Eye (tissue), 1 donor: ENCODE measurements at regions not wholly inside any gene's neighbourhood (a gene's known extent, or its start where the extent isn't known, plus 50 kb on each side); places are given as distances from the start of the nearest gene placed in this dataset.
"Not testable (repeated sequence)": the region's sequence is repeated elsewhere in the genome, so short reads cannot be mapped to it uniquely, and the experiment has no call there.

Experiments
- DNase-seq: peaks from one replicate; pipeline ENCODE4 v3.0.0-alpha.2; 2015

DNA sequence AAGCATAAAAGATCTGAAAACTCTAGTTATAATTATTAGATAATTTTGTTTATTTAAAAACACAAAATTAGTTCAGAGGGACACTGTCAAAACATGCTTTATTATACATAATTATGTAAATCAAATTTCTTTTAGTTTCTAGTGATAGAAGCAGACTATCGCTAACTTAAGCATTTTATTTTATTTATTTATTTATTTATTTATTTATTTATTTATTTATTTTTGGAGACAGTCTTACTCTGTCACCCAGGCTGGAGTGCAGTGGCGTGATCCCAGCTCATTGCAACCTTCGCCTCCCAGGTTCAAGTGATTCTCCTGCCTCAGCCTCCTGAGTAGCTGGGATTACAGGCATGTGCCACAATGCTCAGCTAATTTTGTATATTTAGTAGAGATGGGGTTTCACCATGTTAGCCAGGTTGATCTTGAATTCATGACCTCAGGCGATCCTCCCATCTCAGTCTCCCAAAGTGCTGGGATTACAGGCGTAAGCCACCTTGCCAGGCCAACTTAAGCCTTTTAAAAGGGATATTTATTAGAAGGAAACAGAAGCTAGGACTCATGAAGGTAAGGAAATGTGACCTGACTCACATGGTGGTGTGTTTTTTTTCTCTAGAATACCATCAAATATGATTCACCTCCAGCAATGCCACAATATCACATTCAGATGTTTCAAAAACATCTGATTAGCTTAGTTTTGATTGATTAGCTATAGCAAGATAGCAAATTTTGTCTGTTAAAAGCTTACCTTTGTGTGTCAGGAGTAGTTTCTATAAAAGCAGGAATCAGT lies 1357.4 kb upstream of the ADGRL4 start:
- DNase-seq, result no peak

DNA sequence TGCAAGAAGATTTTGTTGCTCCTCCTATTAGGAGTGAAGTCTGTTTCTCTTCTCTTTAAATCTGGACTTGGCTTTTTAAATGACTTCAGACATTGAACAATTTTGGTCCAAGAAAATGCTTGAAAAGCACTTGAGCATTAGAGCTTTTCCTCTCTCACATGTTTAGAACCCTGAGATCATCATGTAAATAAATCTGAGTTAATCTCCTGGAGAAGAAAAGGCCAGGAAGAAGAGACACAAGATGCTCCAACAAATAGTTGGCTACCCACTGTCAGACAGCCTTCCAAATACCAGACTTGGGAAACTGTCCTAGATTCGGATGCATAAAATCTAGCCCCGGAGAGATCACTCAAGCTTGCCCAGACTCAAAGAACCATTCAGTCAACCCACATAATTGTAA lies 1353.1 kb upstream of the ADGRL4 start:
- DNase-seq, result peak; percentile 2

GRCh38 chr1:80349218-80349617 lies 1342.7 kb upstream of the ADGRL4 start:
- DNase-seq, result no peak

DNA sequence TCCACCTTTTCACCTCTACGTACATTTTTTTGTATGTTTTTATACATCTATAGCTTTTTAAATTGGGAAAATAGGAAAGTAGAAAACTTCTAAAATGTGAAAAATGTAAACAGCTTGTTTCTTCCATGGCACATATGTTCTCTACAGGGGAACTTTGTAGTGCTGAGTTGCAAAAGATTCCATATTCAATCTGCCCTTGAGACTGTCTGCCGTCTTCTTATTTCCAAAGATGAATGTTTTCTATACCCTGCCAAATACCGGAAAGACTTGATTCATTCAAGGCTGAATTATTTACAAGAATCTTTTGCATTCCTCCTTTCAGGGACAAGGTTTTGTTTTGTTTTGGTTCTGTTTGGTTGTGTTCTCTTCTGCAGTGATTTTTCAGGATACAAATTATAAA lies 1334.5 kb upstream of the ADGRL4 start:
- no peak for DNase-seq

GRCh38 chr1:80318108-80318507 lies 1311.6 kb upstream of the ADGRL4 start:
- DNase-seq, result no peak

GRCh38 chr1:80310703-80311245 lies 1304.2 kb upstream of the ADGRL4 start:
- DNase-seq, result no peak

DNA sequence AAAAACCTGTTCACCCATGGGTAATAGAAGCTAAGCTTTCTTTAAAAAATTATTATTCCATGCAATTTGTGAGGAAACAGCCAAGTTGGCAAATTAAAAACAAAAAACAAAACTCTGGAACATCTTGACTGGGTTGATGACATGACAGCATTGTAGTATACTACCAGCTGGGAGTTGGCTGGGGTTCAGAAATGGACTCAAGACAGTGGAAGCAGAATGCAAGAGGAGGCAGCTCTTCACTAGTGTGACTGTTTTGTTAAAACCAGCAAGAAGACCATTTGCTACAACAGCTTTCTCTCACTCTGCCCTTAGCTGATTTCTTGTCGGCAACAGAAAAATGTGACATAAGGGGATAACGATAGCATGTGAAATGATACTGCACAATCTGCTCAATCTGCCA lies 1298.9 kb upstream of the ADGRL4 start:
- DNase-seq, result no peak

- no peak for DNase-seq
Observed at GRCh38 chr1:80293818-80294217, 1287.3 kb upstream of the ADGRL4 start.

DNA sequence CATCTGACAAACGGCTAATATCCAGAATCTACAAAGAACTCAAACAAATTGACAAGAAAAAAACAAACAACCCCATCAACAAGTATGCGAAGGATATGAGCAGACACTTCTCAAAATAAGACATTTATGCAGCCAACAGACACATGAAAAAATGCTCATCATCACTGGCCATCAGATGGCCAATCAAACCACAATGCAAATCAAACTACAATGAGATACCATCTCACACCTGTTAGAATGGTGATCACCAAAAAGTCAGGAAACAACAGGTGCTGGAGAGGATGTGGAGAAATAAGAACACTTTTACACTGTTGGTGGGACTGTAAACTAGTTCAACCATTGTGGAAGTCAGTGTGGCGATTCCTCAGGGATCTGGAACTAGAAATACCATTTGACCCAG lies 1282.2 kb upstream of the ADGRL4 start:
- DNase-seq, result not testable (repeated sequence)

GRCh38 chr1:80282536-80282935 lies 1276.0 kb upstream of the ADGRL4 start:
- DNase-seq, result no peak

GRCh38 chr1:80278936-80279335 lies 1272.4 kb upstream of the ADGRL4 start:
- DNase-seq, result no peak

DNA sequence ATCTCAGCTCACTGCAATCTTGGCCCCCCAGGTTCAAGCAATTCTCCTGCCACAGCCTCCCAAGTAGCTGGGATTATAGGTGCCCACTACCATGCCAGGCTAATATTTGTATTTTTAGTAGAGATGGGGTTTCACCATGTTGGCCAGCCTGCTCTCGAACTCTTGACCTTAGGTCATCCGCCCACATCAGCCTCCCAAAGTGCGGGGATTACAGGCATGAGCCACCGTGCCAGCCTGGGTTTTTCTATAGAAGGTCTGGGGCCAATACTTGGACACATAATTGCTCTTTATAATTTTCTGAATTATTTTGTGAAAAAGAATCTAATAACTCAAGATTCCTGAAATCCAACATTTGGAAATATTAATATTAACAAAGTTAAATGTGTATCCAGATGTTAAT lies 1267.7 kb upstream of the ADGRL4 start:
- DNase-seq, result no peak

DNA sequence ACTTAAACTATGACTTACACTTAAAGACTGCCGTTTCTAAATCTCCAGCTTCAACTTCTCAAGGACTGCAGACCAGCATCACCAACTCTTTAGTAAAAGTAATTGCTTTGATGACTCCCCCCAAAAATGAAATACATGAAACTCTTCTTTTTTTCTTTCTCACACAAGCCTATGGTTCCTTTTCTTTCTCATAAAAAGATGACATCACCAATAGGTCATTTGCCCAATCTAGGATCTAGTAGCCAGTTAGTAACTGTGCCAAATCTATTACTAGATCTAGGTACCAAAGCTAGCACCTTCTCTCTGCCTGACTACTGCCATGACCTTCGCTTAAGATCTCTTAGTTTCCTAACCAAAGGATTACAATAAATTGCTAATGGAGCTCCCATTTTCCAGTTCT lies 1266.0 kb upstream of the ADGRL4 start:
- no peak for DNase-seq

DNA sequence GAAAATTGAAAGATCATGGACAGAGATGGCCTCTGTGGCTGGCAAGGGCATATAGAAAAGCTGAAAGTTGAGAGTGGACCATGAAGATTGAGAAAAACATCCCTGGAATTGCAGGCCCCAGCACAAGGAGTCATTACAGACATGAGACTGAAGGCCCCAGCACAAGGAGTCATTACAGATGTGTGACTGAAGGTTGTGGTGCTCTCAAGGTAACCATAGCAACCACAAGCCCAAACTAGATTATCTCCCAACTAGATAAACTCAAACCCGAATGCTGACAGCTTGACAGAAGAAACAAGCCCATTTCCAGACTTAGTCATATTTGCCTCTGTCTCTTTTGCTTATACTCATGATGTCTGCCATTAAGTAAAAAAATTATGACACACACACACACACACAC lies 1252.1 kb upstream of the ADGRL4 start:
- no peak for DNase-seq

DNA sequence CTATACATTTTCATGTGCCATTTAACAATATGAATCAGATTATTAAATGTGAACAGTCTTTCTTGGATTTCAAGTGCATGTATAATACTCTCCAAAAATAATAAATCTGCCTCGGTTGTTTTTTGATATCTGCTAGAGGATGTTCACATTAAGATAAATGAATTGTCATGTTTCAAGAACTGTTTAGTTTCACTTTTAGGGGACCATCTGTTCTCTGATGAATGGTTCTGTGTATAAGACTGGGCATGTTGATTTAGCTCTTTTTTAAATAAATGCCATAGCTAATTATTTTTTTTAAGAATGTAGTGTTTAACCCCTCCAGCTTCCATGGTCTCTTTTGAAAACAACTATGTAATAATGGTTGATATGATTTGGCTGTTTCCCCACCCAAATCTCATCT lies 1245.1 kb upstream of the ADGRL4 start:
- no peak for DNase-seq

DNA sequence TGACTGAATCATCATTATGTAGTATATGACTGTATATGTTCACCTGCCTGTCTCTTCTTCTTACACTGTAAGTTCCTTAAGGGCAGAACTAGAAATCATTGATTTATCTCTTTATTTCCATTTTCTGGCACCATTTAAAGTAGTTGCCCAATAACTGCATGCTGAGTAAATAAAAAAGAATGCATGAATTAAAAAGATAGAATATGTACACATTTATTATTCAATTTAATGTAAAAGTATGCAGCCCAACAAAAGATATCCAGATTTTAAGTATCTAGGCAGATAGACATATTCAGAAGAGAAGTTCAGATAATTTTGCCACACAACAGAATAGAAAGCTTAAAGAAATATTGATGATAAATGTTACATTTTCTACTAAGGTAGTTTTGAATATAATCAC lies 1244.6 kb upstream of the ADGRL4 start:
- no peak for DNase-seq

- DNase-seq, result no peak
Observed at GRCh38 chr1:80250573-80251168, 1244.1 kb upstream of the ADGRL4 start.

DNA sequence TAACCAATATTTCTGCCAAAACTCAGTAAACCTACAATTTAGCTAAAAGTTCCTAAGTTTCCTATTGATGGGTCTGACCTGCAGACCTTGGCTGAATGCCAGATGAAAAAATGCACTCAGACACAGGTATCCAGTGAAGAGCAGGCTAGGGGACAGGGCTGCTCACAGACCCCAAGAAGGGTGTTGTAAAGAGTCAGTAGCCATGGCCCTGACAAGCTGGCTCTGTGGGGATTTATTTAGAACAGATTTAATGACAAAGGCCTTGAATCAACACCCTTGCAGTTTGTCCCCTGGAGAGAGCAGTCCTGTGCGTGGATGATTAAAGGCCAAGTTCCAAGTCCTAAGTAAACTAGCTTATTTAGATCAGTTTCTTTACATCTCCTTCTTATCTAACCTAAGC lies 1243.2 kb upstream of the ADGRL4 start:
- DNase-seq, result no peak

GRCh38 chr1:80248886-80249285 lies 1242.4 kb upstream of the ADGRL4 start:
- no peak for DNase-seq

DNA sequence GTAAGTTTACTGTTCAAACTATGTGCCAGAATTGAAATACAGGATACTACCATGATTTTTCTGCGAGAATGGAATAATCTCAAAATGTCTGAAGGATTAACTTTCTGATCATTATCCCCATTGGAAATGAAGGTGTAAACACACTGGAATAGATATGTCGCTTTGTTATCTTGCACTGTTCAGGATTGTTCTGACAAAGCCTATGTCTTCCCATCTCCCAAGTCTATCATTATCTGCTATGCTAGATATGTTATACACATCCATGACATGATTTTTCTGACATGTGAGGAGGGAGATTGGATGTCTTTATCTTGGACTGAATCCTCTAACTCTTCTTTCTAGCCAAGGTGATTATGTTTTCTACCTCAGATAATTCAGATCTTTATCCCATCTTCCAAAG lies 1239.3 kb upstream of the ADGRL4 start:
- no peak for DNase-seq

- no peak for DNase-seq
Observed at GRCh38 chr1:80244372-80244771, 1237.8 kb upstream of the ADGRL4 start.

DNA sequence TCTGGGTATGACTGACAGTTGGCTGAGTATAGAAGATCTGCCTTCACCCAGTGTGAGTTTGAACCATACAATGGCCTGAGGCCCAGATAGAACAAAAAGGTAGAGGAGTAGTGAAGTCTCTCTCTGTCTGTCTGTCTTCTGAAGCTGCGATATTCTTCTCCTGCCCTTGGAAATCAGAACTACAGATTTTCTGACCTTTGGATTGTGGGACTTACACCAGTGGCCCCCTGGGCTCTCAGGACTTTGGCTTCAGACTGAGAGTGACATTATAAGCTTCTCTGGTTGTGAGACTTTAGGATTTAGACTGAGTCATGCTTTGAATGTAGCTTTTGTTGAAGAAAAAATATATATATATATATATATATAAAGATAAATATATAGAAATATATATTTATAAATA lies 1235.0 kb upstream of the ADGRL4 start:
- no peak for DNase-seq

GRCh38 chr1:80225510-80225909 lies 1219.0 kb upstream of the ADGRL4 start:
- no peak for DNase-seq

- DNase-seq, result no peak
Observed at GRCh38 chr1:80221319-80221718, 1214.8 kb upstream of the ADGRL4 start.

- peak; percentile 71 for DNase-seq
Observed at GRCh38 chr1:80218112-80218511, 1211.6 kb upstream of the ADGRL4 start.
